ENCODE measurements at regions not wholly inside any gene's neighbourhood (a gene's known extent, or its start where the extent isn't known, plus 50 kb on each side); places are given as distances from the start of the nearest gene placed in this dataset.

- ChIA-PET POLR2A (interaction anchor here (1.2 kb wide), 1 partner anchor 10 kb away, joined by 3 read pairs; no protein-coding TSS in a partner anchor), CTCF (no interaction called here)
- no peaks in the 10 kb centered on the region for H3K27me3 Mint-ChIP-seq (ENCODE audit: insufficient read depth, unreplicated experiment)
- no peak overlapping the region for H3K4me3 Mint-ChIP-seq (ENCODE audit: unreplicated experiment)
- H3K4me1 Mint-ChIP-seq (ENCODE audit: insufficient read depth, unreplicated experiment), result peaks cover 8% of the 10 kb centered on the region
- TF ChIP-seq CTCF (IDR thresholded peaks at IDR 0.05; ENCODE audit: unreplicated experiment), result no peak
- no peaks in the 10 kb centered on the region for H3K36me3 Mint-ChIP-seq (ENCODE audit: insufficient read depth, unreplicated experiment)
- no TSS peak for BruUV-seq (replicated peaks)
- peaks cover 8% of the 10 kb centered on the region for H3K9me3 Mint-ChIP-seq (ENCODE audit: unreplicated experiment)
- intact Hi-C loops (cut with micrococcal nuclease), result no loop called here
- no peak for DNase-seq (ENCODE audit: unreplicated experiment)
- H3K27ac Mint-ChIP-seq (ENCODE audit: low read depth, unreplicated experiment), result no peak overlapping the region
These were observed 60.3 kb upstream of the POU2AF2 start for GRCh38 chr11:111185266-111185665.

GRCh38 chr11:111183706-111184105 is 61.8 kb upstream of the POU2AF2 start:
- intact Hi-C loops (cut with micrococcal nuclease), result no loop called here
- Mint-ChIP-seq H3K27ac (ENCODE audit: low read depth, unreplicated experiment) (no peak overlapping the region), H3K36me3 (ENCODE audit: insufficient read depth, unreplicated experiment) (no peaks in the 10 kb centered on the region), H3K27me3 (ENCODE audit: insufficient read depth, unreplicated experiment) (no peaks in the 10 kb centered on the region), H3K4me1 (ENCODE audit: insufficient read depth, unreplicated experiment) (peaks cover 8% of the 10 kb centered on the region), H3K4me3 (ENCODE audit: unreplicated experiment) (no peak overlapping the region), H3K9me3 (ENCODE audit: unreplicated experiment) (peaks cover 8% of the 10 kb centered on the region)
- CTCF ChIA-PET, result interaction anchor here (0.6 kb wide), 1 partner anchor 136 kb away, joined by 3 read pairs; no protein-coding TSS in a partner anchor
- peak; percentile 17 for DNase-seq (ENCODE audit: unreplicated experiment)
- no TSS peak for BruUV-seq (replicated peaks)
- POLR2A ChIA-PET, result interaction anchor here (0.6 kb wide), 1 partner anchor 14 kb away, joined by 3 read pairs; no protein-coding TSS in a partner anchor
- no peak for TF ChIP-seq CTCF (IDR thresholded peaks at IDR 0.05; ENCODE audit: unreplicated experiment)

- H3K4me1 Mint-ChIP-seq (ENCODE audit: insufficient read depth, unreplicated experiment), result peaks cover 8% of the 10 kb centered on the region
- H3K9me3 Mint-ChIP-seq (ENCODE audit: unreplicated experiment), result no peaks in the 10 kb centered on the region
- CTCF ChIA-PET, result interaction anchor here (0.6 kb wide), 1 partner anchor 15 kb away, joined by 3 read pairs; no protein-coding TSS in a partner anchor
- POLR2A ChIA-PET, result no interaction called here
- H3K27ac Mint-ChIP-seq (ENCODE audit: low read depth, unreplicated experiment), result no peak overlapping the region
- DNase-seq (ENCODE audit: unreplicated experiment), result no peak
- TF ChIP-seq CTCF (IDR thresholded peaks at IDR 0.05; ENCODE audit: unreplicated experiment), result no peak
- intact Hi-C loops (cut with micrococcal nuclease), result no loop called here
- H3K4me3 Mint-ChIP-seq (ENCODE audit: unreplicated experiment), result no peak overlapping the region
- H3K27me3 Mint-ChIP-seq (ENCODE audit: insufficient read depth, unreplicated experiment), result no peaks in the 10 kb centered on the region
- H3K36me3 Mint-ChIP-seq (ENCODE audit: insufficient read depth, unreplicated experiment), result no peaks in the 10 kb centered on the region
- no TSS peak for BruUV-seq (replicated peaks)
These were observed 66.2 kb upstream of the POU2AF2 start for GRCh38 chr11:111179184-111179910.

- no peak for DNase-seq (ENCODE audit: unreplicated experiment)
- TF ChIP-seq CTCF (IDR thresholded peaks at IDR 0.05; ENCODE audit: unreplicated experiment), result no peak
- intact Hi-C loops (cut with micrococcal nuclease), result no loop called here
- Mint-ChIP-seq H3K27ac (ENCODE audit: low read depth, unreplicated experiment) (no peak overlapping the region), H3K36me3 (ENCODE audit: insufficient read depth, unreplicated experiment) (no peaks in the 10 kb centered on the region), H3K4me3 (ENCODE audit: unreplicated experiment) (no peak overlapping the region), H3K27me3 (ENCODE audit: insufficient read depth, unreplicated experiment) (peaks cover 12% of the 10 kb centered on the region), H3K9me3 (ENCODE audit: unreplicated experiment) (no peaks in the 10 kb centered on the region), H3K4me1 (ENCODE audit: insufficient read depth, unreplicated experiment) (no peaks in the 10 kb centered on the region)
- ChIA-PET POLR2A (no interaction called here), CTCF (interaction anchor here (1.0 kb wide), 1 partner anchor 30 kb away, joined by 3 read pairs; no protein-coding TSS in a partner anchor)
- BruUV-seq (replicated peaks), result no TSS peak
These were observed 68.3 kb upstream of the POU2AF2 start for GRCh38 chr11:111177037-111177871.
